ENCODE measurements at regions not wholly inside any gene's neighbourhood (a gene's known extent, or its start where the extent isn't known, plus 50 kb on each side); places are given as distances from the start of the nearest gene placed in this dataset.
"Not testable (repeated sequence)": the region's sequence is repeated elsewhere in the genome, so short reads cannot be mapped to it uniquely, and the experiment has no call there.

DNA sequence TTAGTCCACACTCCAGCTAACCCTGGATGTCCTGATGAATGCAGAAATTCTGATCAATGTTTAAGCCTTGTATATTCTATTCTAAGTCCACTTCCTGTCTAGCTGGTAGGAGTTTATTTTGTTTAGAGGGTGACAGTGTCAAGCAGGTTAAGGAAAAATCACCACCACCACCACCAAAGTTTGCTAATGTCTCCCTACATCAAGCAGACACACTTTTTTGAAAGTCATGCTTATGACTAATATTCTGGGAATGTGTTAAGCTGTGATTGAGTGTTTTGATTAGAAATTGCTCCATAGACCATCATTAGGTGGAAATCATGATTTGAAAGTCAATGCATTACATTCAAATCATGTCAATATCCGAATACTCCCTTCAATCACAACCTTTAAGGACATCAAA is 1530.1 kb downstream of the MAT2B start:
- DNase-seq, result no peak

DNA sequence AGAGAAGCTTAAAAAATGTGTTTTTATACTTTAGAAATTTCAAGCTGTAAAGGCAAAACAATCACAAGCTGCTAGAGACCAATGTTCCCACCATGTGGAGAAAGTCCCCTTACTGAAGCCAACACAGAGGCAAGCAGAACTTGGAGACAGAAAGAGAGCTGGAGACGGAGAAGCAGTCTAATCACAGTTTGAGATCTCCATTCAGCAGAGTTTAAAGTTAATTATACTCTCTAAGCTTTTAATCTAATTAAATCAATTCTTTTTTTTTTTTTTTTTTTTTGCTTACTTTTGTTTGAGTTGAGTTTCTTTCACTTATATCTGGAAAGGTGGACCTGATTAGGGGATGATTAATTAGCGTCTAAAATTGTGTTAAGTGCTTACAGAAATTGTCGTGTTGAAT is 1534.3 kb downstream of the MAT2B start:
- DNase-seq, result no peak

DNA sequence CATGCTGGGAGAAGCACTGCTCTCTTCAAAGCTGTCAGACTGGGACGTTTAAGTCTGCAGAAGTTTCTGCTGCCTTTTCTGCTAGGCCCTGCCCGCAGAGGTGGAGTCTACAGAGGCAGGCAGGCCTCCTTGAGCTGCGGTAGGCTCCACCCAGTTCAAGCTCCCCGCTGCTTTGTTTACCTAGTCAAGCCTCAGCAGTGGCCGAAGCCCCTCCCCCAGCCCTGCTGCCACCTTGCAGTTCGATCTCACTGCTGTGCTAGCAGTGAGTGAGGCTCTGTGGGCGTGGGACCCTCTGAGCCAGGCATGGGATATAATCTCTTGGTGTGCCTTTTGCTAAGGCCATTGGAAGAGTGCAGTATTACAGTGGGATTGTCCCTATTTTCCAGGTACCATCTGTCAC is 1540.5 kb downstream of the MAT2B start:
- DNase-seq, result not testable (repeated sequence)

DNA sequence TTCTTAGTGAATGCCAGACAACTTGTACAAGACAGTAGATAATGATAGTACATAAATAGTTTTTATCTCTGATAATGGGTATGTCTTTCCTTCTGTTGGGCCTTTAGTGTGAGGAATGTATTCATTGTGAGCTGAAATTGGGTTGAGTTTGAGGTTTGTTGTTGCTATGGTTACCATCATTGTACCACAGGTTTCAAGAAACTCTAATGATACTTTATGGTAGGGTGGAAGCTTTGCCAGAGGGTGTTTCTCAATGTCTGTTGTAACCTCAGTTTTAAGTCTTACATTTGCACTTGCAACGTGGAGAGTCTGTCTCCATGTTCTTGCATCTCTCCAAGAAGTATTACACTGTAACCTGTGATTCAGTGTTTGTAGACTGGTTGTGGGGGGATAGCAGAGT is 1550.1 kb downstream of the MAT2B start:
- DNase-seq, result no peak

DNA sequence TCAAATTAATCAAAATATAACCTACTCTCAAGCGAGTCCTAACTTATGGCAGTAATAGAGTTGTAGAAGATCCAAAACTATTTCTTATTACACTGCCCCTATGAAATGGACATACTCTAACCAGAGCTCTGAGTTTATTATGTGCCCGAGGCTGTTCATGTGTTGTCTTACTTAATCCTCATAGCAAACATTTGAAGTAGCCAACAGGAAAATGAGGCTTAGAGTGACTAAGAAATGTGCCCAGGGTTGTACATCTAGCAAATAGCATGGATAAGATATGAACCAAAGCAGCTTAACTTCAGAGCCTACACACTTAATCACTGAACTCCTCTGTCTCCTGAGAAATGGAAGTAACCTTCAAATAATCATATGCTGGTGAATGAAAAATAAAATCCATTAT is 1551.7 kb downstream of the MAT2B start:
- DNase-seq, result no peak

DNA sequence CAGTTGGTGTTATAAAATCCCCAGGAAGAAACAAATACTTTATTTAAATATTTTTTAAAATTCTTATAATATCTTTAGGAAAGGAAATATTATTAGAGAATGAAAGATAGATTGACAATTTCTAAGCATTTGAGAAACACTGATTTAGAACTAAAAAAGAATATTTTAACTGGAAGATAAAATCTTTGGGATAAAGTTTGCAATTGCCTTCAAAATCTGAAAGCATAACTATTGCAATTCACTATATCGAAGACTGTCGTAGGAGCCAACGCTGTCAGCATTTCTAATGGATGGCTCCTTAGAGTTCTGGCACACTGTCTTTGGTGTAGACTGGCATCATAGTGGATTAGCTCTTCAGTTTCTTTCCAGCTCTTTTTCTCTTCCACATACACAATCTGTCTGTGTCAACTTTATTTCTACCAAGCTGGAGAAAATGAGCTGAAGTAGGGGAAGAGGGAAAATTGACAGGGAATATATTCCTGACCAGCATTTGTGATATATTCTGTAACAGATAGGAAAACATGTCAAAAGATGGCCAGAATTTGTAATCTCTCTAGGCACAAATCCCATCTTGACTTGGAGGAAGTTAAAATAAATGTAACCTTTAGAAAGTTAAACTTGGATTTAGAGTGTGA is 1561.4 kb downstream of the MAT2B start:
- DNase-seq, result no peak

DNA sequence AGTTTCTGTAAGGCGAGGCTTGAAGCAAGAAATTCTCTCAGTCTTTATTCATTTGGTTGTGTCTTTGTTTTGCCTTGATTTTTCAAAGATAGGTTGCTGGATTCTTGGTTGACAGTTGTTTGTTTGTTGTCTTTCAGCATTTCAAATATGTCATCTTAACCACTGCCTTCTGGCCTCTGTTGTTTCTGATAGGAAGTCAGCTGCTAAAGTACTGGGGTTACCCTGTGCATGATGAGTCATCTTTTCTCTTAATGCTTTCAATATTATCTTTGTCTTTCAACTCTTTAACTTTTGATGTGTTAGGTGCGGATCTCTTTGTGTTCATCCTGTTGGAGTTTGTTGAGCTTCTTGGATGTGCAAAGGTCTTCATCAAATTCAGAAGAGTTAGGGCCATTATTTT is 1571.3 kb downstream of the MAT2B start:
- DNase-seq, result no peak

DNA sequence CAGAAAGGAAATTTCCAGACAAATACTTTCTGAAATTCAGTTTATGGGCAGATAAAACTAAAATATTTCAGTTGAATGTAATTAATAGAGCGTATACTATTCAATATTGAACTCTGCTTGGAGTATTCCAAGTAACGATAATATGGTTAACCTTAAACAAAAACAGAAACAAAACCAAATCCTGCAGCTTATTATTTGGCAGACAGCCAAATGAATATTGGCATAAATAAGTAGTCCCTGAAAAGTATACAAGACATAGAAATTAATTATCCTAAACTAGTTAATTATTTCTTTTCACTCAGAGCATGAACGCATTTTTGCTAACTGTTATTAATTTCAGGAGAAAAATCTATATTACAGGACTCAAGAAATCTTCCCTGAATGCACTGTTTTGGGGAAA is 1574.0 kb downstream of the MAT2B start:
- DNase-seq, result no peak

DNA sequence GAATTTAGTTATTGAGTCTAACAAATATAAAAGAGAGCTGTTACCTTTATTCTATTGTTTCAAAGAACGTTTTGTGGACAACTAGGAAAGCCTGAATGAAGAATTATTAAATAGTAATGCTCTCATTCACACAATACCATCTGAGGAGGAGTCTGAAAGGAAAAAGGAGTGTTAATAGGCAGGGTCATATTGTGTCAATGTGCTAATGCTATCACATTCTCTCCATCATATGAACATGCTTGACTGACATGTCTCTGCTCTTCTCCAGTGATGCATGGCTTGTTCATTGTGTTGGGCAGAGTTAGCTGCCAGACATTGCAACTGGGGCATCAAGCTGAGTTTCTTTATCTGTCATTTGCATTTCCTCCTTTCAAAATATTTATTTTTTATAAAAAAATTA is 1578.0 kb downstream of the MAT2B start:
- no peak for DNase-seq

DNA sequence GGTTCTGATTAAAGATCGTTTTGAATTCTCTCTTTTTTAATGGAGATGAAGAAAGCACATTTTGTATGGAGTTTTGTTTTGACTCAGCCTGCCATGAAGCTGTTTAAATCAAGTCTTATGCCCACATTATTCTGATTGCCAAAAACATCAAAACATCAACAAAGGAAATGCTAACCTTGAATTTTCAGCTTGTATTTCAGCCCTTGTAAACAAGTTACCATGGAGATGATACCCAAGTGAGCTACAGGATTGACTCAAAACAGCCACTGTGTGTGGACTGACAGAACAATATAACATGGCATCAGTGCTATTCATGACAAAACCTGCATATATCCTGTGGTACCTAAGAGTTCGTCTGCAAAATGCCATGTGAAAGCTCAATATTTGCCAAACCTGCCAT is 1581.0 kb downstream of the MAT2B start:
- no peak for DNase-seq

DNA sequence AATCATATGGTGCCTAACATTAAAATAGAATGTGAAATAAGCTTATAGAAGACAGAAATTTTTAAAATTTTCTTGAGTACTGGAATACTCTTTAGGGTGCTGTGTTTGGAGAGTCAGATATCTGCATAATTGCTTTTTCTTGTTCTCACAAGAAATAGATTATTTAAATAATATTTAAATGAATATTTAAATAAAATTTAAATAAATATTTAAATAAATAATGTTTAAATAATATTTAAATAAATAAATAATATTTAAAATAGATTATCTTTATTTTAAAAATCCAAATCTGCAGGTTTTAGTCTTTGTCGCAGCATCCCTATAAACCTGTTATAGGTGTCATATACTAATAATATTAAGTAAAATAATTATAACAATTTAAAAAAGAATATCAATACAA is 1589.4 kb downstream of the MAT2B start:
- no peak for DNase-seq

DNA sequence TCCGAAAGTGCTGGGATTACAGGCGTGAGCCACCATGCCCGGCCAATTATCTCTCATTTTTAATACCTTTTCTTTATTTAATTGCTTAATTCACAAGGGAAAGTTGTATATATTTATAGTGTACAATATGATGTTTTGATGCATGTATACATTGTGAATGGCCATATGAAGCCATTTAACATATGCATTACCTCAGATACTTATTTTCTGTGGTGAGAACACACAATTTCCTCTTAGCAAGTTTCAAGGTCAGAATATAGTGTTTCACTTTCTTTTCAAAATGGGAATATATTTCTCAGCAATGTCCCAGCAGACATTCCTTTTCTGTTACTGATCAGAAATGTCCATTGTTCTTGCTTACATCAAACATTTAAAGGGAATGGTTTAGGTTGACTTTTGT is 1596.3 kb downstream of the MAT2B start:
- DNase-seq, result no peak

DNA sequence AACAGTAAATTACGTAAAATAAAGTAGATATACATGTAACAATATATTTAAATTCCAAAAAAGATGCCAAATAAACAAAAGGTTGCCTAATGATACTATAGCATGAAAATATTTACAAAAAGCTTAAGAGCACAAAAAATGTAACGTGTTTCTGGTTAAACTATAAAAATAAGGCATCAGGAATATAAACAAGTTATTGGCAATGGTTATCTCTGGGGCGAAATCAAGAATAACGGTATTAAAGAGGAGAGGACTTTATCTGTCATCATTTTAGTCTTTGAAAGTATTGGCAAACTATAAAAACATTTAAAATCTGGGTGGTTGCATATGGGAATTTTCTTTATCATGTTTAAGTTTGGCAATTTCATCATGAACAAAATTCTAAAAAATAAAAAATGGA is 1599.2 kb downstream of the MAT2B start:
- no peak for DNase-seq

DNA sequence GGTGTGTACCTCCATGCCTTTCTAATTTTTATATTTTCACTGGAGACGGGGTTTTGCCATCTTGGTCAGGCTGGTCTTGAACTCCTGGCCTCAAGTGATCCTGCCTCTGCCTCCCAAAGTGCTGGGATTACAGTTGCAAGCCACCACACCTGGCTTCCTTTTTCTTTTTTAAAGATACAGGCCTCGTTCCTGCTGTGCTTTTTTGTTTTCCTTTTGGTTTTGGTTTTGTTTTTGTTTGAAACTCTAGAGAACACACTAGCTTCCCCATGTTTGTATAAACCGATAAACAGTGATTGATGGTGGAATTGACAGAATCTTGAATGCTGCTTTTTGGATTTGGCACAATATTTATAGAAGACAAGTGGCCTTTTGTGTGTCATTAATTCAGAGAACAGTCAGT is 1603.4 kb downstream of the MAT2B start:
- no peak for DNase-seq

DNA sequence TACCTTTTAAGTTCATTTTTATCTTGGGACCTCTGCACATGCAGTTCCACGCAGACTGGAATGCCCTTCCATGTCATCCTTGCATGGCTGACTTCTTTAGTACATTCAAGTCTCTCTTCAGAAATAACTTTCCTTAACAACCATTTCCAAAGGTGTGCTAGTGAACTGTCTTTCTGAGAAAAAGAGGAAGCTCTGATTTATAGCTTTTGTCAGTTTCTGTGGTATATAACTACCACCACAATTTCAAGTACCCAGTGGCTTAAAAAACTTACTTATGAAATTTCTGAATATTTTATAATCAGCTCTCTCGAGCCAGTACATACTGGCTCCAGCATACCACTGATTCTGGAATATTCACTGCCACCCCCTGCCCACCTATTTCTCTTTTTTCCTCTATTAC is 1613.8 kb downstream of the MAT2B start:
- DNase-seq, result no peak

DNA sequence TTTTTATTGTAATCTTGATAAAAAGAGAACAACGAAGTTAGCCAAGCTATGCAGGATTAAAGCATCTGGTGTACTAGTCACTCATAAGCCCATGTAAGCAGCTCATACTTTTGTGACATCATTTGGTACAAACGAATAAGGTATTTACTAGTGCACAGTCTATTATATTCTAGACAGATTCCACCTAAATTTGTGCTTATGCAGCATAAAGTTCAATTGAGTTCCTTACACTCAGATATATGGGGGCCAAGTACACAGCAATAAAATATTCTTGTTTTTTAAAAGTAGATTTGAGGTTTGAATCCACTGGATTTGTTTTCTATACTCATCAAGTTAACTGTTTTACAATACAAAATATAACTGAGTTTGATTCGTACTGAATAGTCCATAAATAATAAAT is 1621.2 kb downstream of the MAT2B start:
- DNase-seq, result no peak

DNA sequence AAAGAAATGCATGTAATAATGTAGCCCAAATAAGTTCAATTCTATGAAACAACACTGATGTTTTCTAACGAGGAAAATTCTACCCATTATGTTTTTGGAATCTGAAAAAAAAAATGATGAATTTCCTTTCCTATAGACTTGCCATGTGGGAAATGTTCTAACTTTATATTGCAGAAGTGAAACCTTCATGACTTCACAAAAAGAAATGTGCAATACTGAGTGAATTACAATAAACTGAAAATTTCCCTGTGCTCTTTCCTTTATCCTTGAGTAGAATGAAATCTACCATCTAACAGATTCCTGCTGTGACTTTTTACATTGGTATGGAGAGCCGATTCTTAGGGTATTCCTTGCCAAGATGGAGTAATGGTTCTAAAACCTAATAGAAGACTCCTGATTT is 1622.5 kb downstream of the MAT2B start:
- no peak for DNase-seq

DNA sequence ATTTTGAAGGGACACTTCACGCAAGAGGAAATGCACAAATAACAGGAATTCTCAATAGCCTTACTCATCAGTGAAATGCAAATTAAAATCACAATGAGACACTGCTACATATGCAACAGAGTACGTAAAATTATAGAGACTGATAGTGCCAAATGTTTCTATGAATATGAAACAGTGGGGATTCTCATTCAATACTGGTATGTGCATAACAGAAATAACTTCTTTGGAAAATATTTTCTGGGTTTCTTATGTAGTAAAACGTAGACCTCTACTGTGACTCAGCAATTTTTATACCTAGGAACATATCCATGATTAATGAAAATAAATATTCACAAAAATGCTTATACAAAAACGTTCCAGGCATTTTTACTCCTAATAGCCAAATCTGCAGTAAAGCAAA is 1625.2 kb downstream of the MAT2B start:
- no peak for DNase-seq

DNA sequence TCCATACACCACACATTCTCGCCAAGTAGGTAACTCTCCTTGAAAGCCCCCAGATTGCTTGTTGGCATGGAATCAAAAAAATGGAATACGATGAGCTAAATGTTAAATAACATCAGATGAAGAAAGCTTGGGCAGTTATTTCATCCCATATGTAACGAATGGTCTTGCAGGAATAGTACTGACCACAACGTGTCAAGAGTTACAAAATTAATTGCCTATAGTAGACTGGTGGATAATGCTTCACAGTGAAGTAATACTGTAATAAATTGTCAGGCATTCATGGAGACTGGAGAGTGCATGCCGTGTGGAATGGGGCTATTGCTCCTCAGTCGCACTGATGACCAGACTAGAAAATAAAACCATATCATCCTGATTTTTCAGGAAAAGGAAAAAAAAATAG is 1628.7 kb downstream of the MAT2B start:
- no peak for DNase-seq

DNA sequence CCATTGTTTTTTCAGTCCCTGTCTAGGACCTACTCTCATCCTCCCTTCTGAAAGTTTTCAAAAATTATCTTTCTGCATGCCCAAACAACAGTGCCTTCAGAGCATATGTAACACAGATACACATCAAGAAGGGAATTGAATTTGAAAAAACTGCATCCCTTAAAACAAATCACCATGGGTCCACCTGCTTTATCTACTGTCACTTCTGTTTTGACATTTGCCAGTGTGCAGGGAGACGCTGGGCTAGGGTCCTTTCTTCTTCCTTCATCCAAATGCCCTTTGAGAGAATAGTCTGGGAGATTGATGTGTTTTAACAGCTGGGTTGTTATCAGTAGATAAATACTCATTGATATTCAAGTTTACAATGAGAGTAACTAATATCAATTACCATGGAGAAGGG is 1630.1 kb downstream of the MAT2B start:
- no peak for DNase-seq

DNA sequence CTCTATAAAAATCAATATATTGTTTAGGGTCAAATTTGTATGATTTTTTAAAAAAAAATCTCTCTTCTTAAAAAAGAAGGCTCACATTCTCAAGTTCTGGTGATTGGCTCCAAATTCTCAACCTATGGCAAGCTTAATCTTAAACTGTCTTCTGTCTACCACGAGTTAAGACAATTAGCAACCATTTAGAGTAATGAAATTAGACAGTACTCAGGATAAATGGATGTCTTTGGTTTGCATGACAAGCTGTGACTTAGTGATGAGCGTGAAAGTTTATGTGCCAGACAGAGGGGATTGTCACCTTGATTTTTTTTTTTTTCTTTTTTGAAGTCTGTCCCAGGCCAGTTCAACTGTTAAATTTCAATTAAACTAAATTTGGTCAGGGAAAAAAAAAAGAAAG is 1632.3 kb downstream of the MAT2B start:
- DNase-seq, result no peak

DNA sequence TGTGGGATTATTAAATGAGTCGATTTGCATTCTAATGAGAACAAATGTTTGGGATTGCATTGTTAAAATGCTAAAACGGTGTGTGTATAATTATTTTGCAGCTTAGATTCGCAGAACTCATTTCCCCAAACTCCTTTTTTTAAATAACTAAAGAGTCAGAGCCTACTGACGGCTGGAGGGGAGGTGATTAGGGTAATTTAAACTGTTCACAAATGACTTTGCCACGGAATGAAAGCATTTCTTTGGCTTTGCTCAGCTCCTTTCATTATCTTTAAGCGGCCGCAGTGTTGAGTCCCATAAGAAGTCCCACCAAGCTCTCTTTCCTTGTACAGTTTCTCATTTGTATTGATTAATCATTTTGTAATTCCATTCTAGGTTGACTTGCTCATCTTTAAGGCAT is 1632.8 kb downstream of the MAT2B start:
- no peak for DNase-seq

DNA sequence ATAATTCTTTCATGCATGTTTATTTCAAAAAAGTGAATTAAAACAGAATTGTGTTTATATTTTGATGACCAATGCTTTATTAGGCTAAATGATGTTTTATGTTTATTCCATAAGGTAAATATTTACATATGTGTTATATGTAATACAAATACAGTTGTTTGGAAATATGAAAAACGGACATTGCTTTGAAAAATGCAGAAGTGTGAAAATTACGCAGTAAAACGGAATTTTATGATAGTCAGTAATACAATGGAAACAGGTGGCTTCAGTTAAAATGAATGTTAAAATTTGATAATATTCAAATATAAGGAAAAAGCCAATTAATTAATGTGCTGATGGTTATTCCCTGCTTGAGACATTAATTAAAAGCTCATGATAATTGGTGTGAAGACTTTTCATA is 1633.8 kb downstream of the MAT2B start:
- DNase-seq, result no peak

DNA sequence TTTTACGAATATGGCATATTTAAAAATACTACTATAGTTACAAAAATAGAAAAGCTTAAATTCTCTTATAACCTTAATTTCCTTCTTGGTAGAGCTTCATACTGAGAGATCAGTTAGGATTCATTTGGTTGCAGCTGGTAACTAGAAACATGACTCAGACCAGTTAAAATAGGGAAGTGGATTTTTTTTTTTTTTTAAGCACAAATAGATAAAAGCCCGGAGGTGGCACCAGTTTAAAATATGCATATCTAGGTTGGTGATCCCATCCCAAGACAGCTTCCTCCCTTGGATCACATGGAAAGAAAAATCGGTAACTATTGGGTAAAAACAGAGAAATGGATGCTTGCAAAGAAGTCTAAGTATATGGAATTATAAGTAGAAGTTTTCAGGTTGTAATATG is 1634.3 kb downstream of the MAT2B start:
- DNase-seq, result no peak

DNA sequence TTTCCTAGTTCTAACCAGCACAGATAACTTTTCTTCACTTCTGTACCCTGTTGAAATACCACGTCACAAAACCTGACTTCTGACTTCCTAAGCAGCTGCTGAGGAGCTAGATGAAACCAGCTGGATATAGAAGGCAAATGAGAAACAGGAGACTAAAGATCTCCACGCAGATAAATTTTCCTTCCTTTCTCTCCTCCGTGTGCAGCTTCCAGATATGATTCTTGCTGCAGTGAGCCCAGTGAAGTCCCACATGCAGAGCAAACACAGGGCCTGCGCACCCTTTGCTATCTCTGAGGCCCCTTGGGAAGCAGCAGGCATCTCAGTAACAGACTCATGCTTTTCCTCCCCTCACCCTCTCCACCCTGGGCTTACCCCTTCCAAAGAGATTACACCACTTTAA is 1638.3 kb downstream of the MAT2B start:
- DNase-seq, result no peak

DNA sequence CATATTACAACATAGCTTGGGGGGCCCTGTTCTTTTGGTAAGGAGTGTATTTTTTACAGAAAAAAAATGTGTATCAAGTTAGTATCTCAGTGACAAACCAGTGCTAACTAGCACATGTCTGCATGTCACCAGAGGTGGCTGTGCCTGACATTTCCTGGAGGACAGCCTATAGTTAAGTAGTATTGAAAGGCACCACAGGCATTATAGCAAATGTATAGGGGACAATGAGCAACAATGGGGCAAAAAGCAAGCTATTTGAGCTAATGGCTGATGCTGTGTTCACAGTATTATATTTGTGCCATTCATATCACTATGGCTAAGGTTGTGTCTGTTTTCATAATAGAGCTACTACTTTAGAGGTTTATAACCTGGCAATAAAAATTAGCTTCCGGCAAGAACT is 1644.0 kb downstream of the MAT2B start:
- no peak for DNase-seq
